ENCODE measurements at regions not wholly inside any gene's neighbourhood (a gene's known extent, or its start where the extent isn't known, plus 50 kb on each side); places are given as distances from the start of the nearest gene placed in this dataset.

DNA sequence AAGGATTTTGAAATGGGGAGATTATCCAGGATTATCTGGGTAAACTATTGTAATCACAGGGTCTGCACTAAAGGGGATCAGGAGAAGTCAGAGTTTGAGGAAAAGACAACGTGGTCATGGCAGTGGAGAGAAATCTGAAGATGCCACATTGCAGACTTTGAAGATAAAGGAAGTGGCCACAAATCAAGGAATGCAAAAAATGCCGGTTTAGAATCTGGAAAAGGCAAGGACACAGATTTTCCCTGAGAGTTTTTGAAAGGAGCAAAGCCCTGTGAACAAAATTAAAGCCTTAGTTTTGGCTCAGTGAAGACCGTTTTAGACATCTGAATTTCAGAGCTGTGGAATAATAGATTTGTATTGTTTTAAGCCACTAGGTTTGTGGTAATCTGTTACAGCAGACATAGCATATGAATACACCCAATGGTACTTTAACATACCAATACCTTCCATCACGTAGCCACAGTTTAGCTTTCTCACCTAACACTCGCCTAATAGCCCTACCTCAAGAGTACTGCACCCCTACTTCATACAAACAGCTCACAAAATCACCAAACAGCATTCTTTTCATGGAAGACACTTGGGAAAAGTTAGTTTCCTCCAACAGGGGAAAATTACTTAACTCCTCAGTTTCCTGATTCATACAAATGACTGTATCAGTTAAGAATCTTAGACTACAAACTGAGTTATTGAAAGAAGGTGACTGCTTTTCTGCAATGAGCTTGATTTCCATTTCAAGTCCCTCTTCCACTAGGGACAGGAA is 446.5 kb downstream of the INHBA start:
- no peak for DNase-seq (ENCODE audit: extremely low read depth, low read depth)
- H3K4me3 ChIP-seq (replicated peaks; ENCODE audit: low read depth, low read length): no peak overlapping the region
- TF ChIP-seq, protein P1, sequence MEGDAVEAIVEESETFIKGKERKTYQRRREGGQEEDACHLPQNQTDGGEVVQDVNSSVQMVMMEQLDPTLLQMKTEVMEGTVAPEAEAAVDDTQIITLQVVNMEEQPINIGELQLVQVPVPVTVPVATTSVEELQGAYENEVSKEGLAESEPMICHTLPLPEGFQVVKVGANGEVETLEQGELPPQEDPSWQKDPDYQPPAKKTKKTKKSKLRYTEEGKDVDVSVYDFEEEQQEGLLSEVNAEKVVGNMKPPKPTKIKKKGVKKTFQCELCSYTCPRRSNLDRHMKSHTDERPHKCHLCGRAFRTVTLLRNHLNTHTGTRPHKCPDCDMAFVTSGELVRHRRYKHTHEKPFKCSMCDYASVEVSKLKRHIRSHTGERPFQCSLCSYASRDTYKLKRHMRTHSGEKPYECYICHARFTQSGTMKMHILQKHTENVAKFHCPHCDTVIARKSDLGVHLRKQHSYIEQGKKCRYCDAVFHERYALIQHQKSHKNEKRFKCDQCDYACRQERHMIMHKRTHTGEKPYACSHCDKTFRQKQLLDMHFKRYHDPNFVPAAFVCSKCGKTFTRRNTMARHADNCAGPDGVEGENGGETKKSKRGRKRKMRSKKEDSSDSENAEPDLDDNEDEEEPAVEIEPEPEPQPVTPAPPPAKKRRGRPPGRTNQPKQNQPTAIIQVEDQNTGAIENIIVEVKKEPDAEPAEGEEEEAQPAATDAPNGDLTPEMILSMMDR (IDR thresholded peaks at IDR 0.05; ENCODE audit: low read depth, low read length, missing control alignments): no peak

GRCh38 chr7:41255716-41256115 is 447.2 kb downstream of the INHBA start:
- no peak overlapping the region for H3K4me3 ChIP-seq (replicated peaks; ENCODE audit: low read depth, low read length)
- TF ChIP-seq, protein P1 (IDR thresholded peaks at IDR 0.05; ENCODE audit: low read depth, low read length, missing control alignments): no peak
- no peak for DNase-seq (ENCODE audit: extremely low read depth, low read depth)

DNA sequence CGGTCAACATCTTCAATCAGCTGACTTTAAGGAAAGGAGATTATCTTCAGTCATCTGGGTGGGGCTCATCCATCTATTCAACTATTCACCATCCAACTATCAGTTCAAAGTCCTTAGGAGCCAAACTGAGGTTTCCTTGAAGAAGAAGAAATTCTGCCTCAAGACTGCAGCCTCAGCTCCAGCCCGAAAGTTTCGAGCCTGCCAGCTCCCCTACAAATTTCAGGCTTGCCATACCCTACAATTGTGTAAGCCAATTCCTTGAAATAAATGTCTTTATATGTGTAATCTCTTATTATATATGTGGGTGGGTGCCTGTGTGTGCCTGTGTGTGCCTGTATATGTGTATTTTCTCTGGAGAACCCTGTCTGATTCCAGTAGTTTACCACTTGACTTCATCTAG is 447.8 kb downstream of the INHBA start:
- H3K4me3 ChIP-seq (replicated peaks; ENCODE audit: low read depth, low read length): no peak overlapping the region
- TF ChIP-seq, protein P1 (IDR thresholded peaks at IDR 0.05; ENCODE audit: low read depth, low read length, missing control alignments): no peak
- no peak for DNase-seq (ENCODE audit: extremely low read depth, low read depth)

GRCh38 chr7:41252957-41253356 is 449.9 kb downstream of the INHBA start:
- no peak for DNase-seq (ENCODE audit: extremely low read depth, low read depth)
- TF ChIP-seq, protein P1 (IDR thresholded peaks at IDR 0.05; ENCODE audit: low read depth, low read length, missing control alignments): no peak

GRCh38 chr7:41252551-41252950 is 450.3 kb downstream of the INHBA start:
- DNase-seq (ENCODE audit: extremely low read depth, low read depth): no peak
- TF ChIP-seq, protein P1 (IDR thresholded peaks at IDR 0.05; ENCODE audit: low read depth, low read length, missing control alignments): no peak
- H3K4me3 ChIP-seq (replicated peaks; ENCODE audit: low read depth, low read length): no peak overlapping the region

More at GRCh38 chr7:41252957-41253356, 449.9 kb downstream of the INHBA start:
- H3K4me3 ChIP-seq (replicated peaks; ENCODE audit: low read depth, low read length): no peak overlapping the region

GRCh38 chr7:41247143-41247865 is 455.6 kb downstream of the INHBA start:
- no peak overlapping the region for H3K4me3 ChIP-seq (replicated peaks; ENCODE audit: low read depth, low read length)
- TF ChIP-seq, protein P1 (IDR thresholded peaks at IDR 0.05; ENCODE audit: low read depth, low read length, missing control alignments): no peak
- DNase-seq (ENCODE audit: extremely low read depth, low read depth): no peak

All from HFF-Myc (cell line).